Activated T-helper 9 cell treated with anti-CD3 and anti-CD28 coated beads, Interleukin-2, amount 50 U/mL, for 16 hours (primary cell): ENCODE measurements at regions not wholly inside any gene's neighbourhood (a gene's known extent, or its start where the extent isn't known, plus 50 kb on each side); places are given as distances from the start of the nearest gene placed in this dataset.
"Not testable (repeated sequence)": the region's sequence is repeated elsewhere in the genome, so short reads cannot be mapped to it uniquely, and the experiment has no call there.

Experiments used
- DNase-seq: peaks from one replicate; pipeline ENCODE4 v3.0.0-alpha.2; 2020; ENCODE audit warnings: low read depth

DNA sequence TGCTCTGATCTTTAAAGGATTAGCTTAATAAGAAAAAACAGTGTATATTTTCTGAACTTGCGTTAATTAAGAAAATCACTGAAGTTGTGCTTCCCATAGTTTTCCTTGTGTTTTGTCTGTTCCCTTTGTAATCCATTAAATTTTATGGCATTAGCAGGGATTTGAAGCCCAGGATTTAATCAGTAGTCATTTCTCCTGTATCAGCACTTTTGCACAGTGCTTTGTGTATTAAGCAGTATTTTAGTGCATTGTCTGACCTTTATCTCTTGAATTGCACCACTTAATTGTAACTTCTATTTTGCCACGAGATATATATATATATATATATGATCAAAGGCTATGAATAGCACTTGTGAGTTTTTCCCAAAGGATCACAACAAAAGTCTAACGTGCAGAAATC, 133.7 kb downstream of the S1PR1 start:
- DNase-seq, result no peak

DNA sequence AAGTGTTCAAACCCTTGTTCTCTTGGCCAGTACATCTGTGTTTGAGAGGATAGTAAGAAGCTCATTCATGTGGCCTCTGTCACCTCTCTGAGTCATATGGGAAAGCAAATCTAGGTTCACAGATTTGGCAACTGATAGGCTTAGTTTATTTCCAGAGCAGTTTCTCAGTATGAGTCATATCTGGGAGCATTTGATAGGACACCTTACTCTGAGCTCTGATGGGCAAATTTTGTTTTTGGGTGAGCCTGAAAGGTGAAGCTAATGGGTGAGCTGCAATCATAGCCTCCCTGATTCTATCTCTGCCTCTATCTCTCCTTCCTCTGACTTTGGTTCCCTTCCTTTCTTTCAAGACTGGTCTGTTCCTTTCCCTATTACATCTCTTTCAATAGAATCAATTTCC, 134.4 kb downstream of the S1PR1 start:
- DNase-seq, result no peak

DNA sequence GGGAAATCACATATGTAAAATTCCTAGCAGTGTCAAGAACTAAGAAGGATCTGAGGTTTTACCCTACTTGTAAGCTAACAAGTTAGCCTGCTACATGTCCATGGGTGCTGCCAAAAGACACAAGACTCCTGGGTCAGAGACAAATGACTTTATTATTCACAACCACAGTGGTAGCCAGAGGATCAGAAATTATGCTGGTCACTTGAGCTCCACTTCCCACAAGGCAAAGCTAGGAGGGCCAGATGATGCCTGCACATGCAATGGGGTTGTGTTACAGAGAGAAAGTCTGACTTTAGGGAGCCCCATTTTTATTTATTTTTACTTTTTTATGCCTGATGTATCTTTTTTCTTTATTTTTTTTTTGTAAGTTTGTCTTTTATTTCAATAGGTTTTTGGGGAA, 136.8 kb downstream of the S1PR1 start:
- no peak for DNase-seq

DNA sequence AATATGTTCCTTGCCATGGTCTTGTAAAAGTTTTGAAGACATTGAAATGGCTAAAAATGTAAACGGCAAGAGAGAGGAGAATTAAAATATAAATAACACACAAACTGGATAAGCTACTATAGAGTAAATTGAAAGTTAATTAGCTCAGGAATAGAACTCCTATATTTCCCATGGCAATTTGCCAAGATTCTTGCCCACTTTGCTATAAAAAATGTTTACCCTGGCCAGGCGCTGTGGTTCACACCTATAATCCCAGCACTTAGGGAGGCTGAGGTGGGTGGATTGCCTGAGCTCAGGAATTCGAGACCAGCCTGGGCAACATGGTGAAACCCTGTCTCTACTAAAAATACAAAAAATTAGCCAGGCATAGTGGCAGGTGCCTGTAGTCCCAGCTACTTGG, 138.6 kb downstream of the S1PR1 start:
- not testable (repeated sequence) for DNase-seq

DNA sequence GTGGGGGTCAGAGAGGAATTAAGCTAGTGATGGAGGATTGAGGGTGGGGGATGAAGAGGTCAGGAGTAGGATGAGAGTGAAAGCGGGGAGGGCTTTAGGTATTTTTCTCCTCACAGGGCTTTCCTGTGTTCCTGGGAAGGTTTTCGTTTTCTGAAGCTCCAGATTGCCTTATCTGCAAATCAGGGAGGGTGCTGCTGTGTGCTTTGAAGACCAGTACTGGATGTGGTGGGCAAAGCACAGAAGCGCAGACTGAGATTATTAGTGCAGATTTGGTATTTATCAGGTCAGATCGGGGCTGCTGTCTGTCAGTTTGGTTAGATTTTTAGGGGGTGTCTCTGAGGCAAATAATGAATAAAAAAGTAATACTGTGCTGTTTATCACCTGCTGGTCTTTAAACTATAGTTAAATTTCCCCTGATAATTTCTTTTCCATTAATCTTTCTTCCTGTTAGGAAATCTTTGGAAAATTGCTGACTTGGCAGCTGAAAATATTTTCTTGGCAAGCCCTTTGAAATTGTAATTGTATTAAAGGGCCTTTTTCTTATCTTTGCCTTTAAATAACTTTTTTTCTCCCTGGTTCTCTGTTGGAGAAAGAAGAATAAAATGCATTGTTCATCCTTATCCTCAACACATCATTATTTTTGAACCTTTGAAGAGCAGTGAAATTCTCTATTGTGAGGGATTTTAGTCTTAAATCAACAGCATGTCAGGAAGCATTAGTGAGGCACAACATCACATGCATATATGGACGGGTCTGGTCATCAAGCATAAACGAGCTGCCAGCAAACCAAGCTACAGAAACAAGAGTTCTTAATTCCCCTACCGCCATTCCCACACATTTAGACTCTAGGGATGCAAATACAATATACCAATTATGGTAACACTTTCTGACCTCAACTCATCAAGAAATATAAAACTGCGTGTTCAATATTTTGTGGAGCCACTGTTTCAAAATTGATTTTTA, 139.6 kb downstream of the S1PR1 start:
- DNase-seq, result no peak

DNA sequence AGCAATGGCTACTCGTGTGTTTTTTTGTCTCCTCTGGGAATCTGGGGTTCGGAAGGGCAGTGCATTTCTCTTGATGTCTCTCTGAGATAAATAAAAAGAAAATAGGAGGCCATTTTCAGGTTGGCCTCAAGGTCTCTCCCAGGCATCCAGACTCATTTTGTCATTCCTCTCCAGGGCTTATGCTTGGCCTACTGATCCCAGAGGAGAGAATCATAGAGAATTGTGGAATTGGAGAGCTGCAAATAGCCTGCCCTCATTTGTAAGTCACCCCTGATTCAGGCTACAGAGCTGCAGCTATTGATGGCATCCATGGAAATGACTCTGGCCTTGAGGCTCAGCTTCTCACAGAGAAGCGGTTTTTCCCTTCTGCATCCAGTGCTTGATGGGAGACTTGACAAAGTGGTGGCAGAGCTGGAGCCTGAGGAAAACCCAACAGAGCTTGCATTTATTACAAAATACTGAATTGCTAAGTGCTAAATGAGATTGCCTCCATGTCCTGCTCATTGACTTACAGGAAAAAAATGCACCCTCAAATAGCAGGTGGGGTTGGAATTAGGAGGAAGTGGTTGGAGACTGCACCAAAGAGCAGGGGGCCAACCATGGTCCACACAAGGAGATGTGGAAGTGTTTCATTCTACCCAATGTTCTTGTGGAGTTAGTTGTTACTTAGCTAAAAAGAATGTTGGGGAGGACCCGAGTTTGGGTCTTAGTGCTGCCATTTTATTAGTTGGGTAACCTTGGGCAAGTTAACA, 140.4 kb downstream of the S1PR1 start:
- no peak for DNase-seq

DNA sequence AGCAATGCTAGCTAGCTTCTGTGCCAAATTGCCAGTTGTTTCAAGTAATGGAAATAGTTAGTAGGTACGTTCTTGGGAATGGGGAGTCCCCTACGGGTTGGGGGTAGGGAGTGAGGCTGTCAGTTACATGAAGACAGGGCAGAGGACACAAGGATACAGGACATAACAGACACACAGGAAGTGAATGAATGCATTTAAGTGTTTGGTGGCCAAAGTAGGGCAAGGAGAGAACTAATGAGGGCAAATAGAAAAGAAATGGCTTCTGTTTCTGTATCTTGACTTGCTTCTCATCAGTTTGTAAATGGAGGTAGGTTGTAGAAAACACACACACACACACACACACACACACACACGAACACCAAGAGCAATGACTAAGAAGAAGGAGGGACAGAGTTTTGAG, 142.2 kb downstream of the S1PR1 start:
- no peak for DNase-seq

DNA sequence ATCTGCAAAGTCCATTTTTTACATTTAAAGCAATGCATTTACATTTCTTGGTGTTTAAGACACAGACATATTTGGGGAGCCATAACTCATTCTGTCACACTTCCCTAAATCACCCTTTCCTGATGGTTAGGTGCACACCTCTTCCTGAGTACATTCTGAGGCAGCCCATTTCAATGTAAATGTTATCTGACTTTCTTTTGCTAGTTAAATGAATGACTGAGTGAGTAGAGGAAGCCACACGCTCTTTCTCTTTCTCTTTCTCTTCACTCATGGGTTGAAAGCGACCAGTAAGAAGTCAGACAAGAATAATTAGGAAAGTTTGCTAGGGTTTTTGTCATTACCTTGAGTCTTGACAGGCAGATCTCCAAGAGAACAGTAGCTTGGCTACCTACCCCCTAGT, 143.1 kb downstream of the S1PR1 start:
- DNase-seq, result no peak

DNA sequence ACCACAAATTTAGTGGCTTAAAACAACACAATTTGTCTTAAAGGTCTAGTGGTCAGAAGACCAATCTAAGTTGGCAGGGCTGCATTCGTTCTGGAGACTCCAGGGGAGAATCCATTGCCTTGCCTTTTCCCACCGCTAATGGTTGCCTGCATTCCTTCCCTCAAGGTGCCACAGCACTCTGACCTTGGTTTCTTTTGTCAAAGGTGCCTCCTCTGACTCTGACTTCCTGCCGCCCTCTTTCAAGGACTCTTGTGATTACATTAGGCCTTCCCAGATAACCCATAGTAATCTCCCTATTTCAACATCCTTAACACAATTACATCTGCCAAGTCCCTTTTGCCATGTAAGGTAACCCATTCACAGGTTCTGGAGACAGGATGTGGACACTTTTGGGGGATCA, 145.3 kb downstream of the S1PR1 start:
- DNase-seq, result no peak

DNA sequence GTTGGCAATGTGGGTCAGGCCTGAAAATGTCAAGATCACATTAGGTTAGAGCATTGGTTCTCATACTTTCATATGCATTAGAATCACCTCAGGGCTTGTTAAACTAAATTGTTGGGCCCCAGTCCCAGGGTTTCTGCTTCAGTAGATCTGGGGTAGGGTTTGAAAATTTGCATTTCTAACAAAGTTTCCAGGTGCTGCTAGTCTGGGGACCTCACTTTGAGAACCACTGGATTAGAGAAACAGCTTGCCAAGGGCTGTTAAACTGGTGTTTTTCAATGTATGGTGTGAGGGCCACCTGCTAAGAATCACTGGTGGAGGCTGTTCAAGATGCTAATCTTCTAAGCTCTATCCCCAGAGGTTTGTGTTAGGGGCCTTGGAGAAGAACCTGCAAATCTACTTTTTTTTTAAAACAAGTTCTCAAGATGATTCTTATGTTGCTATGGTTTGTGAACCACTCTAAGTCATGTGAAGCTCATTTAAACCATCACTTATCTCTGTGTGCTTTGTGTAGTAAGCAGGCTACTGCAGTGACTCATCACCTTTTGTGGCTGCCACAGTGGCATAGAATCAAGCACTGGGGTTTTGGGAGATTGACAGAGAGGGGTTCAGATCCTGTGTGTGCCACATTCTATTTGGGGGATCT, 152.2 kb downstream of the S1PR1 start:
- DNase-seq, result no peak

DNA sequence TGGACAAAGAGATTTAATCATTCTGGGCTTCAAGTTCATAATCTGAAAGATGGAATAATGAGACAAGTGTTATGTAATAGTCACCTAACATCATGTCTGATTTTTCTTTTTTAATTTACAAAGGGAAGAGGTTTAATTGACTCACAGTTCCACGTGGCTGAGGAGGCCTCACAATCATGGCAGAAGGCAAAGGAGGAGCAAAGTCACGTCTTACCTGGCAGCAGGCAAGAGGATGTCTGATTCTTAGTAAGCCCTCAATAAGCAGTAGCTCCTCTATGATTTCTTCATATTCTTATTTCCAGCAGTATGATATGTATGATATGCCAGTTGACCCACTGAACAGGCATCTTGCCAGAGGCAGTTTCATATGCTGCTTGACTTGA, 152.7 kb downstream of the S1PR1 start:
- no peak for DNase-seq

DNA sequence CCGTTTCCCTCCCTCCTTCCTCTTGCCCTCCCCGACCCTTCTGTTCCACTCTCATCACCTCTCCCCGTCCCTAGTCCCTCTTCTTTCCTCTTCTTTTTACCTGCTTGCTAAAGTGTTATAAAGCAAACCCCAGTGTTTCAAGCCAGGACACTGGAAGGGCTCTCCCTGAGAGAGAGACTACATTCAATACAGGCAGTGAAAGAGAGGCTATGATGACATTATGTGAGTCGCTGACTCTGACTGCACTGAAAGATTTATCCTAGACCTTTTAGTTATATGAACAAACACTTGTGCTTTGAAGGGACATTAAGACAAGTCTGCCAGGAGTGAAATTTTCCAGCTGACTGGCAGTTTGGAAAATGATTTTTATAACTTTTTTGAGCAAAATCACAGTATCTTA, 155.7 kb downstream of the S1PR1 start:
- no peak for DNase-seq

DNA sequence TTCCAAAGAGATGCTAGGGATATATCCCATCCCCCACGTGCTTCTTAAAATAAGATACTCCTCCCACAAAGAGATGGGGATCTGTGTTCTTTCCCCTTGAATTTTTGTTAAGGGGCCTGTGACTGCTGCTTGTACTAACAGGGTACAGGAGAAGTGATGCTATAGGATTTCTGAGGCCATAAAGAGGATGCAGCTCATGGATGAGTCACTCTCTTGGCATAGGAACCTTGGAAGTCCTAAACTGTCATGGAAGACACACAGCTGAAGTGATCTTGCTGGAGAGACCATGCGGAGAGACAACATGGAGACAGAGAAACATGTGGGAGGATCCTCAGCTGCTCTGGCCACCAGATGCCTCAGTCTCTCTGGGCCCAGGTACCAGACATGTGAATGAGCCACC, 157.2 kb downstream of the S1PR1 start:
- no peak for DNase-seq

DNA sequence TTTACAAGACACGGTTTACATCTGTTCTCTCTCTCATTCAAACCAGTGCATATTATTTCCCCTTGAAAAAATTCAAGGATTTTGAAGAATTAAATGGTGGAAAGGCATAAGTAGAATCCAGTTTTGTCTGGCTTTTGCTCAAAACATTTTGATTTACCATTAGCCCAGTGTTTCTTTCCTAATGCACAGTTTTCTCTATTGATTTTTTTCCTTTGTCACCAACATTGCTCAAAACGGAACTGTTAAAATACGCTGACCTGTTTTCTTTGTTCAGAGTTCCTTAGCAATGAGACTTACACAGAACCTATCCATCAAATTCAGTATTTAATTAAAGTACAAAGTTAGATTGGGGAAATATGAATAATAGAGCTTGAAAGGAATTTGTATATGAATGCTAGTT, 162.4 kb downstream of the S1PR1 start:
- no peak for DNase-seq

DNA sequence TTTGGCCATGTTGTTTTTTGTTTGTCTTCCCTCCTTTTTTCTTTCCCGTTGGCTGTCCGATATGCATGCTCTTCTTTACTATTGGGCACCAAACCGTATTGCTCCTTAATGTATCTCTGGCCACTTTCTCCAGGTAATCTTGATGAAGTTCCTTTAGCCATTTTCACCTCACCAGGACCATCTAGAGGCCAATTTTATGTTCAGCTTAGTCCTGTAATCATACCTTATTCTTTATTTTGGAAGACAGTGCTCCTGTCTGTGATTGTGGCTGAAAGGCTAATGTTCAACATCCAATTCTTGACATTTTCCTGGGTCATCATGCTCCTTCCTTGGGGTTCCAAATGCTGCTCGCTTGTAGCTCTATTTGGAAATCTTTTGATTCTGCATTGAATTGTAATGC, 169.5 kb downstream of the S1PR1 start:
- no peak for DNase-seq

DNA sequence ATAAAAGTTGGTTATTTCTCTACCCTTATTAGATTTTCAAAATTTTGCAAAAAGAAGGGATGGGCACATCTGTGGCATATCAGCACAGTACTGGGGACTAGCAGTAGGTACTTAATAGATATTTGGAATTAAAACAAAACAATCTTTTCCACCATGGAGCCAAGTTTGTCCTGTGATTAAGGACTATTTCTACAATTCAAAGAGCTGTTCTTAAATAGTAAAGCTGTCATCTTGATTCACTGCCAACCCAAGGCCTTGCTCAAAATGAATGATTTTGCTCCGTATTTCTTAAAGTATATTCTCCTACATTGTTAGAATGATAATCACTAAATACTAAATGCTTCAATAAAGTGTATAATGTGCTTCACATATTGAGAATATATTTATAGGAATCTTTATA, 169.9 kb downstream of the S1PR1 start:
- DNase-seq, result no peak

DNA sequence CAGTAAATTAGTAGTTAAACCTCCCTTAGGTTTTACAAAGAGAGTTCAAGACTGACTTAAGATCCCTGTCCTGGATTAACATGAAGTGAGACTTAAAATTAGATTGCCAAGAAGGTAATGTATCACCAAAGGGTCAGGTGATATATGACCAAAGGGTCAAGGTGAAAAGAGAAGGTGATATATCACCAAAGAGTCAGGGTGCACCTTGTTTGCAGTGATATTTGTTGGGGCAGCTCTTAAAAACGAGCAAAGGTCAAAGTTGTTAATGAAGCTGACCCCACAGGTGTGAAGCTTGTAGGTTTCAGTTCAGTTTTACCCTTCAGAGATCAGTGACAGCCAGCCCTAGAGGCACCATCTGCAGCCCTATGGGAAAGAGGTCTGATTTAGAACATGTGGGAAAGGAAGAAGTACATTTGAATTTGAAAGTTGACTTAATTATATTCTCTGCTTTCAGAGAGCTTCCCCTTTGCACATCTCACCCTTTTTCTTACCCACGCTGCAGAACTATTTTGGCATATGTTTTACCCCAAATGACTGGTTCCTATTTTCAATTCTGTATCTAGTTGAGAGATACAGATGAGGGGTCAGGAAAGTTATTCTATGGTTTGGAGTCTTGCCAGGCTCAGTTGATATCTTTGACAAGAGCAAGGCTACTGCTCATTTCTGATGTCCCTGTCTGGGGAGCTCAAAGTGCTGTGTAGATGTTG, 170.8 kb downstream of the S1PR1 start:
- DNase-seq, result no peak

DNA sequence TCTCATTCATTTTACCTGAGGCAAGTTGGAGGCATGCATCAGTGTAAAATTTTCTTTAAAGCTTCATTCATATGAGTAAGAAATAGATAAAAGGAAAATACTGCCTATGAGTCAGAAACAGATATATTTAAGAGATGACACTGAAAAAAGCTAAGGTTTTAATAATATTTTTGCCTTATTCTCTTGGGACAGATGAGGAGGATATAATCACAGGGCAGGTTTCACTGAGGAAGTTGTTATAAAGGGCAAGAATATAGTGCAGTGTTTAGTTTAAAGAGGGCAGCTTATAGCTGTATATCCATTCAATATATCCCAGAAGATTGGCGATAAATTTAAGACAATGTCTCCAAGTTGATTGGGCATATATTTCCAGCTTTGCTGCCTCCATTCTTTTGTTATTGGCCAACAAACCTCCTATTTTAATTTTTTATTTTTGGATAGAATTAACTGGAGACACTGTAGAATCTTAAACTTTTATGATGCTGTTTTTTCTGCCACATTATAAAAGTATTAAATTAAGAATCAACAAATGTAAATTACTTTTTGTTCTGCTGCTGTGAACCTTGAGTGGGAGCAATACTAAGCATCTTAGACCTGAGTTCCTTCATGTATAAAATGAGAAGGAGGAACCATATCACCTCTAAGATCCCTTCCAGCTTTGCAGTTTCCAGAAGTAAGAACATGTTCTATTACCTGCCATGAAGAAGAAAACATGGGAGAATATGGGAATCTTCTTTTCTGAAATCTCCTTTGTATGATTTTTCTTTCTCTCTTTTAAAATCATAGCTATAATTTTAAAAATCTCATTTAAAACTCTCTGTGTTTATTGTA, 171.6 kb downstream of the S1PR1 start:
- DNase-seq, result no peak

DNA sequence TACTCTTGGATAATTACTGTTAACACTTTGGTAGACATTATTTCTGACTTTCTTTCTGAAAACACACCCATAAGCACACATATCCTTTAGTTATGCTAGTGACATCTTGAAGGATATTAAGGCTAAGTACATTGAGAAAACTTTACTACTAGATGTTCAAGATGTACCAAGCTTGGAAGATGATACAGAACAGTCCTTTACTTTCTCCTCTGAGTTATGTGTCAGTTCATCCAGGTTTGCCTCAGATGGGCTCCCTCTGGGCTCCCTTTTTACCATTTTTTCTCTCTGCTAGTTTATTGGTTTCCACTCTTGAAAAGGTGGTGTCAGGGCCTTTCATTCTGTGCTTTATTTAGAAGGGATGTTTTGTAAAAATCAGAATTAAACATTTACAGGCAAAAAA, 172.3 kb downstream of the S1PR1 start:
- no peak for DNase-seq

DNA sequence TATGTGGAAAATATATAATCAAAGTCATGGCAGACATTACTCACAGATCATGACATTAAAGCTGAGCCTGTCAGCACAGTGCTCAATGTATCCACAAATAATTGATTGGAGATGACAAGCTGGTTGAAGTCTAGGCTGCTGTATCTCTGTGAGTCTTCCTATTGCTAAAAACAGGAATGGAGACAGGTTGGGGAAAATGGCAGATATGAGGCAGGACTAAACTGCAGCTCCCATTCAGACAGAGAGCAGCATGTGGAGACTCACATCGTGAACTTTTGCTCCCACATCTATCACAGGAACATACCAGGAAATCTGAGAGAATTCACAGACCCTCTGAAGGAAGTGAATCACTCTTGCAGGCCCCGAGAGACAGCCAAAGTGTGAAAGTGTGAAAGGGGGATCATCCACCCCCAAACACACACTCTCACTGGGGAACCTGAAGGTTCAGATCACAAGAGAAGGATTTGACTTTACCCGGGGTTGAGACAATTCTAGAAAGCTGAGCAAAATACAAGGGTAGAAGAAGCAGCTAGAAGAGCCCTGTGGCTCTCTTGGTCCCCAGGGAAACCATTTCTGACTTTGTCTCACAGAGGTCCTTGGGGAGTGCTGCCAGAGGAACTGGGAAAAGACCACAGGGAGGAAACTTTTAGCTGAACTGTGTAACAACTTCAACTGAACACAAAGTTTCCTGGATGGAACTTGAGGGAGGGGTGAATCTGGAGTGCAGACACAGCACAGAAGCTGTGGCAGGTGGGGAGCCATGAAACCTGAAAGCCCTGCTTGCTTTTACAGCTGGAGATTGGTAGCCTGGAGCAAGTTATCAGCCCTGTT, 173.4 kb downstream of the S1PR1 start:
- DNase-seq, result no peak

DNA sequence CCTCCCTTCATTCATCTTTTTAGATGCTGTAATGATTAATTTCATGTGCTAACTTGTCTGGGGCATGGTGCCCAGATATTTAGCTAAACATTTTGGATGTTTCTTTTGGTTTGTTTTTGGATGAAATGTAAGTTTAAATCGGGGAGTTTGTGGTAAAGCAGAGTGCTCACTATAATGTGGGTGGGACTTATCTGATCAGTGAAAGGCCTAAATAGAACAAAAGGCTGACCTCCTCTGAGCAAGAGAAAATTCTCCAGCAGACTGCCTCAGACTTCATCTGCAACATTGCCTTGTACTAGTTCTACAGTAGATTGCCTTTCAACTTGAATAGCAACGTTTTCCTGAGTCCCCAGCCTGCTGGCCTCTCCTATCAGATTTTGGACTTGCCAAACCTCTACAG, 183.6 kb downstream of the S1PR1 start:
- DNase-seq, result no peak
